LNCAP (cell line): ENCODE measurements at regions not wholly inside any gene's neighbourhood (a gene's known extent, or its start where the extent isn't known, plus 50 kb on each side); places are given as distances from the start of the nearest gene placed in this dataset.

Experiments
- CTCF ChIP-seq: fragments of 450-650 bp; IDR thresholded peaks from 2 replicates; pipeline ENCODE4 v1.5.1; 2017; ENCODE audit warnings: mild to moderate bottlenecking

GRCh38 chr2:59383473-59383872 lies 1142.3 kb upstream of the FANCL start:
- TF ChIP-seq CTCF: no peak

GRCh38 chr2:59378127-59378526 lies 1137.0 kb upstream of the FANCL start:
- no peak for TF ChIP-seq CTCF

DNA sequence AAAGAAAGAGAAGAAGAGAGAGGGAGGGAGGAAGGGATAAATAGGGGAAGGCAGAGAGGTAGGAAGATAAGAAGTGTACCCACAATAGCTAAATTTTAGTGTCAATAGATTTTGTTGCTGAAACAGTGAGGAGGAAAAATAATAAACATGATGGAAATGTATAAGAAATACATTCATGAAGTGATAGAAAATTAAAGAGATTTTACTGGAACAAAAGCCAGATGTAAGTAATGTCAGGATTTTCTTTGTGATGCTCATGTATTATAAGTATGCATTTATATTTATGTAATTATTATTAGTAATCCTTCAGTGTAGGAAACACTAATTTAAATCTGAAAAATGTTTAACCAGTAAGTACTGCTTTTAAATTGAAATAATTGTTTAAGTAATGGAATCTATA lies 1125.2 kb upstream of the FANCL start:
- no peak for TF ChIP-seq CTCF

- no peak for TF ChIP-seq CTCF
Measured at GRCh38 chr2:59354498-59354897, 1113.4 kb upstream of the FANCL start.

GRCh38 chr2:59353306-59353921 lies 1112.3 kb upstream of the FANCL start:
- TF ChIP-seq CTCF: no peak

- no peak for TF ChIP-seq CTCF
Measured at GRCh38 chr2:59342166-59342565, 1101.0 kb upstream of the FANCL start.

- TF ChIP-seq CTCF: no peak
Measured at GRCh38 chr2:59339837-59340207, 1098.7 kb upstream of the FANCL start.

GRCh38 chr2:59339121-59339836 lies 1098.2 kb upstream of the FANCL start:
- TF ChIP-seq CTCF: no peak
